A673 (cell line): ENCODE measurements at regions not wholly inside any gene's neighbourhood (a gene's known extent, or its start where the extent isn't known, plus 50 kb on each side); places are given as distances from the start of the nearest gene placed in this dataset.

Source experiments
- BruUV-seq: library from RNA; stranded (reverse); fragments of 400-500 nt; replicated peaks from 2 replicates; lab custom pipeline; 2021; lab: Mats Ljungman, UMichigan
- CTCF ChIA-PET: fragments of 300-600 bp; sonication (Branson Sonifier 250); formaldehyde crosslinking; loops from one replicate; lab custom pipeline; 2022; ENCODE audit warnings: antibody characterized with exemption; lab: Charles Lee
- POLR2A ChIA-PET: fragments of 300-600 bp; sonication (Branson Sonifier 250); formaldehyde crosslinking; loops from one replicate; lab custom pipeline; 2022; ENCODE audit warnings: antibody characterized with exemption; ENCODE audit not compliant: low non-redundant PET; lab: Charles Lee
- DNase-seq: peaks from one replicate; pipeline ENCODE4 v3.0.0-alpha.2; 2015; ENCODE audit warnings: low spot score
- H3K27ac ChIP-seq: fragments of 200-600 bp; sonication (generic); 2 replicates; pipeline ENCODE4 v1.5.1; 2016; ENCODE audit warnings: mixed run types, low read depth, mild to moderate bottlenecking, mixed read lengths, antibody characterized with exemption, low read length; ENCODE audit not compliant: poor library complexity, severe bottlenecking
- H3K27me3 ChIP-seq: fragments of 200-600 bp; sonication (generic); replicated peaks from 2 replicates; pipeline ENCODE4 v1.6.1; 2017; ENCODE audit warnings: mixed run types, low read depth, mild to moderate bottlenecking, mixed read lengths, antibody characterized with exemption, low read length; ENCODE audit not compliant: insufficient read depth, poor library complexity
- H3K36me3 ChIP-seq: fragments of 200-600 bp; sonication (generic); 2 replicates; pipeline ENCODE4 v1.6.1; 2016; ENCODE audit warnings: mixed run types, mild to moderate bottlenecking, mixed read lengths, antibody characterized with exemption, low read length; ENCODE audit not compliant: insufficient read depth, poor library complexity, severe bottlenecking
- H3K4me1 ChIP-seq: fragments of 200-600 bp; sonication (generic); 2 replicates; pipeline ENCODE4 v1.6.1; 2017; ENCODE audit warnings: mixed run types, mild to moderate bottlenecking, mixed read lengths, antibody characterized with exemption, low read length; ENCODE audit not compliant: insufficient read depth, poor library complexity, severe bottlenecking
- H3K4me3 ChIP-seq: fragments of 200-600 bp; sonication (generic); 2 replicates; pipeline ENCODE4 v1.5.1; 2016; ENCODE audit warnings: low read depth, mixed run types, mild to moderate bottlenecking, mixed read lengths, low read length; ENCODE audit not compliant: poor library complexity, severe bottlenecking
- H3K9me3 ChIP-seq: fragments of 200-600 bp; sonication (generic); 2 replicates; pipeline ENCODE4 v1.6.1; 2016; ENCODE audit warnings: mixed run types, low read depth, mild to moderate bottlenecking, mixed read lengths, antibody characterized with exemption, low read length; ENCODE audit not compliant: poor library complexity, severe bottlenecking
- CTCF ChIP-seq: fragments of 300-800, 200-600 bp; sonication (generic); conservative IDR thresholded peaks from 2 replicates; pipeline ENCODE4 v1.5.1; 2017; ENCODE audit warnings: low read depth, mild to moderate bottlenecking, antibody characterized with exemption, low read length, moderate library complexity, mixed read lengths
- EZH2 ChIP-seq: fragments of 200-600 bp; sonication (generic); IDR thresholded peaks from 2 replicates; pipeline ENCODE4 v1.6.1; 2017; ENCODE audit warnings: borderline replicate concordance, low read depth, mild to moderate bottlenecking, mixed read lengths, antibody characterized with exemption, low read length; ENCODE audit not compliant: poor library complexity, severe bottlenecking
- intact Hi-C: fragments of 100-400 bp; cut with micrococcal nuclease; formaldehyde crosslinking; loops from one replicate; pipeline ENCODE4 v1.10.0; 2022; ENCODE audit not compliant: unreplicated experiment

GRCh38 chr14:61972711-61973110 lies 210.5 kb downstream of the SNAPC1 start:
- Histone ChIP-seq H3K4me1 (no peaks in the 10 kb centered on the region), H3K27me3 (no peaks in the 10 kb centered on the region), H3K36me3 (no peaks in the 10 kb centered on the region), H3K4me3 (no peak overlapping the region), H3K9me3 (peaks cover 9% of the 10 kb centered on the region), H3K27ac (no peak overlapping the region)
- BruUV-seq, result no TSS peak
- no peak for TF ChIP-seq EZH2
- ChIA-PET CTCF (no interaction called here), POLR2A (no interaction called here)
- DNase-seq, result no peak
- intact Hi-C loops, result no loop called here

GRCh38 chr14:61973981-61974380 lies 211.8 kb downstream of the SNAPC1 start:
- no TSS peak for BruUV-seq
- POLR2A ChIA-PET, result no interaction called here
- TF ChIP-seq CTCF (no peak), EZH2 (no peak)

GRCh38 chr14:61977217-61977616 lies 215.0 kb downstream of the SNAPC1 start:
- CTCF ChIA-PET, result no interaction called here

More at GRCh38 chr14:61973981-61974380, 211.8 kb downstream of the SNAPC1 start:
- CTCF ChIA-PET, result no interaction called here
- intact Hi-C loops, result no loop called here
- no peaks in the 10 kb centered on the region for H3K4me1 ChIP-seq
- DNase-seq, result no peak
- no peaks in the 10 kb centered on the region for H3K36me3 ChIP-seq
- no peak overlapping the region for H3K4me3 ChIP-seq
- peaks cover 9% of the 10 kb centered on the region for H3K9me3 ChIP-seq
- H3K27me3 ChIP-seq, result no peaks in the 10 kb centered on the region
- no peak overlapping the region for H3K27ac ChIP-seq

More at GRCh38 chr14:61977217-61977616, 215.0 kb downstream of the SNAPC1 start:
- intact Hi-C loops, result no loop called here
- Histone ChIP-seq H3K36me3 (no peaks in the 10 kb centered on the region), H3K4me1 (no peaks in the 10 kb centered on the region), H3K9me3 (peaks cover 9% of the 10 kb centered on the region), H3K27ac (no peak overlapping the region), H3K27me3 (no peaks in the 10 kb centered on the region), H3K4me3 (no peak overlapping the region)
- TF ChIP-seq CTCF, result no peak
- no peak for TF ChIP-seq EZH2
- DNase-seq, result no peak
- no TSS peak for BruUV-seq
- POLR2A ChIA-PET, result no interaction called here
